ENCODE measurements at regions not wholly inside any gene's neighbourhood (a gene's known extent, or its start where the extent isn't known, plus 50 kb on each side); places are given as distances from the start of the nearest gene placed in this dataset.

GRCh38 chr10:7090529-7090928 is 320.3 kb downstream of the SFMBT2 start:
- Histone ChIP-seq H3K9me3 (replicated peaks; ENCODE audit: low read length) (no peaks in the 10 kb centered on the region), H3K4me1 (ENCODE audit: control insufficient read depth, insufficient read depth, low read length) (peaks cover 27% of the 10 kb centered on the region), H3K9ac (ENCODE audit: low read depth, low read length) (no peak overlapping the region), H3K27me3 (ENCODE audit: control insufficient read depth, insufficient read depth, low read length) (no peaks in the 10 kb centered on the region), H3K4me3 (ENCODE audit: low read length) (no peak overlapping the region), H3K4me2 (ENCODE audit: low read length) (peak overlapping the region; percentile 50), H3K36me3 (ENCODE audit: insufficient read depth, low read length) (no peaks in the 10 kb centered on the region)

- H3K4me3 ChIP-seq (ENCODE audit: low read length): no peak overlapping the region
- no peaks in the 10 kb centered on the region for H3K36me3 ChIP-seq (ENCODE audit: insufficient read depth, low read length)
- peak overlapping the region; percentile 36 for H3K4me2 ChIP-seq (ENCODE audit: low read length)
- H3K4me1 ChIP-seq (ENCODE audit: control insufficient read depth, insufficient read depth, low read length): peaks cover 31% of the 10 kb centered on the region
- no peak overlapping the region for H3K9ac ChIP-seq (ENCODE audit: low read depth, low read length)
- H3K27me3 ChIP-seq (ENCODE audit: control insufficient read depth, insufficient read depth, low read length): peaks cover 4% of the 10 kb centered on the region
- no peaks in the 10 kb centered on the region for H3K9me3 ChIP-seq (replicated peaks; ENCODE audit: low read length)
Measured at GRCh38 chr10:7085913-7086589, 324.8 kb downstream of the SFMBT2 start.

- Histone ChIP-seq H3K27me3 (ENCODE audit: control insufficient read depth, insufficient read depth, low read length) (peaks cover 8% of the 10 kb centered on the region), H3K9ac (ENCODE audit: low read depth, low read length) (no peak overlapping the region), H3K4me1 (ENCODE audit: control insufficient read depth, insufficient read depth, low read length) (peaks cover 26% of the 10 kb centered on the region), H3K36me3 (ENCODE audit: insufficient read depth, low read length) (no peaks in the 10 kb centered on the region), H3K4me2 (ENCODE audit: low read length) (peak overlapping the region; percentile 36), H3K4me3 (ENCODE audit: low read length) (no peak overlapping the region), H3K9me3 (replicated peaks; ENCODE audit: low read length) (no peaks in the 10 kb centered on the region)
Measured at GRCh38 chr10:7085147-7085912, 325.5 kb downstream of the SFMBT2 start.

- H3K9me3 ChIP-seq (replicated peaks; ENCODE audit: low read length): no peaks in the 10 kb centered on the region
- H3K4me3 ChIP-seq (ENCODE audit: low read length): no peak overlapping the region
- H3K27me3 ChIP-seq (ENCODE audit: control insufficient read depth, insufficient read depth, low read length): peaks cover 10% of the 10 kb centered on the region
- H3K36me3 ChIP-seq (ENCODE audit: insufficient read depth, low read length): no peaks in the 10 kb centered on the region
- no peak overlapping the region for H3K9ac ChIP-seq (ENCODE audit: low read depth, low read length)
- H3K4me2 ChIP-seq (ENCODE audit: low read length): no peak overlapping the region
- peaks cover 17% of the 10 kb centered on the region for H3K4me1 ChIP-seq (ENCODE audit: control insufficient read depth, insufficient read depth, low read length)
Measured at GRCh38 chr10:7084280-7085005, 326.4 kb downstream of the SFMBT2 start.

- H3K36me3 ChIP-seq (ENCODE audit: insufficient read depth, low read length): no peaks in the 10 kb centered on the region
- peaks cover 10% of the 10 kb centered on the region for H3K27me3 ChIP-seq (ENCODE audit: control insufficient read depth, insufficient read depth, low read length)
- no peaks in the 10 kb centered on the region for H3K9me3 ChIP-seq (replicated peaks; ENCODE audit: low read length)
- no peak overlapping the region for H3K4me3 ChIP-seq (ENCODE audit: low read length)
- no peak overlapping the region for H3K9ac ChIP-seq (ENCODE audit: low read depth, low read length)
- no peak overlapping the region for H3K4me2 ChIP-seq (ENCODE audit: low read length)
- H3K4me1 ChIP-seq (ENCODE audit: control insufficient read depth, insufficient read depth, low read length): peaks cover 16% of the 10 kb centered on the region
Measured at GRCh38 chr10:7082967-7083366, 327.9 kb downstream of the SFMBT2 start.

GRCh38 chr10:7077880-7078279 is 333.0 kb downstream of the SFMBT2 start:
- H3K9ac ChIP-seq (ENCODE audit: low read depth, low read length): no peak overlapping the region
- no peaks in the 10 kb centered on the region for H3K36me3 ChIP-seq (ENCODE audit: insufficient read depth, low read length)
- peaks cover 28% of the 10 kb centered on the region for H3K27me3 ChIP-seq (ENCODE audit: control insufficient read depth, insufficient read depth, low read length)
- H3K9me3 ChIP-seq (replicated peaks; ENCODE audit: low read length): no peaks in the 10 kb centered on the region
- no peak overlapping the region for H3K4me2 ChIP-seq (ENCODE audit: low read length)
- no peak overlapping the region for H3K4me3 ChIP-seq (ENCODE audit: low read length)
- H3K4me1 ChIP-seq (ENCODE audit: control insufficient read depth, insufficient read depth, low read length): no peaks in the 10 kb centered on the region

- Histone ChIP-seq H3K36me3 (ENCODE audit: insufficient read depth, low read length) (no peaks in the 10 kb centered on the region), H3K4me3 (ENCODE audit: low read length) (no peak overlapping the region), H3K4me1 (ENCODE audit: control insufficient read depth, insufficient read depth, low read length) (no peaks in the 10 kb centered on the region)
Measured at GRCh38 chr10:7075851-7076250, 335.0 kb downstream of the SFMBT2 start.

GRCh38 chr10:7075110-7075509 is 335.7 kb downstream of the SFMBT2 start:
- H3K4me2 ChIP-seq (ENCODE audit: low read length): no peak overlapping the region

More at GRCh38 chr10:7075851-7076250, 335.0 kb downstream of the SFMBT2 start:
- Histone ChIP-seq H3K9ac (ENCODE audit: low read depth, low read length) (no peak overlapping the region), H3K27me3 (ENCODE audit: control insufficient read depth, insufficient read depth, low read length) (peaks cover 23% of the 10 kb centered on the region), H3K4me2 (ENCODE audit: low read length) (no peak overlapping the region), H3K9me3 (replicated peaks; ENCODE audit: low read length) (no peaks in the 10 kb centered on the region)

GRCh38 chr10:7071421-7071820 is 339.4 kb downstream of the SFMBT2 start:
- H3K9ac ChIP-seq (ENCODE audit: low read depth, low read length): no peak overlapping the region
- H3K9me3 ChIP-seq (replicated peaks; ENCODE audit: low read length): no peaks in the 10 kb centered on the region
- no peak overlapping the region for H3K4me3 ChIP-seq (ENCODE audit: low read length)
- H3K4me2 ChIP-seq (ENCODE audit: low read length): no peak overlapping the region
- H3K36me3 ChIP-seq (ENCODE audit: insufficient read depth, low read length): no peaks in the 10 kb centered on the region
- peaks cover 18% of the 10 kb centered on the region for H3K27me3 ChIP-seq (ENCODE audit: control insufficient read depth, insufficient read depth, low read length)
- no peaks in the 10 kb centered on the region for H3K4me1 ChIP-seq (ENCODE audit: control insufficient read depth, insufficient read depth, low read length)

More at GRCh38 chr10:7075110-7075509, 335.7 kb downstream of the SFMBT2 start:
- Histone ChIP-seq H3K9me3 (replicated peaks; ENCODE audit: low read length) (no peaks in the 10 kb centered on the region), H3K36me3 (ENCODE audit: insufficient read depth, low read length) (no peaks in the 10 kb centered on the region), H3K27me3 (ENCODE audit: control insufficient read depth, insufficient read depth, low read length) (peaks cover 18% of the 10 kb centered on the region), H3K4me3 (ENCODE audit: low read length) (no peak overlapping the region), H3K9ac (ENCODE audit: low read depth, low read length) (no peak overlapping the region), H3K4me1 (ENCODE audit: control insufficient read depth, insufficient read depth, low read length) (no peaks in the 10 kb centered on the region)

- Histone ChIP-seq H3K4me3 (ENCODE audit: low read length) (no peak overlapping the region), H3K36me3 (ENCODE audit: insufficient read depth, low read length) (no peaks in the 10 kb centered on the region), H3K9ac (ENCODE audit: low read depth, low read length) (no peak overlapping the region), H3K4me2 (ENCODE audit: low read length) (no peak overlapping the region), H3K27me3 (ENCODE audit: control insufficient read depth, insufficient read depth, low read length) (peaks cover 15% of the 10 kb centered on the region), H3K9me3 (replicated peaks; ENCODE audit: low read length) (no peaks in the 10 kb centered on the region), H3K4me1 (ENCODE audit: control insufficient read depth, insufficient read depth, low read length) (no peaks in the 10 kb centered on the region)
Measured at GRCh38 chr10:7070950-7071349, 339.9 kb downstream of the SFMBT2 start.

- H3K27me3 ChIP-seq (ENCODE audit: control insufficient read depth, insufficient read depth, low read length): peaks cover 8% of the 10 kb centered on the region
- H3K9ac ChIP-seq (ENCODE audit: low read depth, low read length): no peak overlapping the region
- no peaks in the 10 kb centered on the region for H3K36me3 ChIP-seq (ENCODE audit: insufficient read depth, low read length)
- no peaks in the 10 kb centered on the region for H3K4me1 ChIP-seq (ENCODE audit: control insufficient read depth, insufficient read depth, low read length)
- H3K4me2 ChIP-seq (ENCODE audit: low read length): no peak overlapping the region
- H3K9me3 ChIP-seq (replicated peaks; ENCODE audit: low read length): no peaks in the 10 kb centered on the region
- H3K4me3 ChIP-seq (ENCODE audit: low read length): no peak overlapping the region
Measured at GRCh38 chr10:7069706-7070105, 341.1 kb downstream of the SFMBT2 start.

Measured in skeletal muscle satellite cell (primary cell).